ENCODE measurements at regions not wholly inside any gene's neighbourhood (a gene's known extent, or its start where the extent isn't known, plus 50 kb on each side); places are given as distances from the start of the nearest gene placed in this dataset.

GRCh38 chr12:58616618-58617017 lies 303.7 kb downstream of the LRIG3 start:
- H3K4me3 ChIP-seq = no peak overlapping the region
- H3K27ac ChIP-seq = no peak overlapping the region
- TF ChIP-seq CTCF (IDR thresholded peaks at IDR 0.05) = no peak
- no peaks in the 10 kb centered on the region for H3K4me1 ChIP-seq
- H3K36me3 ChIP-seq = no peaks in the 10 kb centered on the region
- intact Hi-C loops (cut with DNase I) = no loop called here
- no peaks in the 10 kb centered on the region for H3K27me3 ChIP-seq
- no peak for DNase-seq (ENCODE audit: low spot score in 2 of 2)
- no peaks in the 10 kb centered on the region for H3K9me3 ChIP-seq

- intact Hi-C loops (cut with DNase I) = no loop called here
- TF ChIP-seq CTCF (IDR thresholded peaks at IDR 0.05) = no peak
- no peak overlapping the region for H3K4me3 ChIP-seq
Measured at GRCh38 chr12:58621126-58621525, 299.2 kb downstream of the LRIG3 start.

GRCh38 chr12:58629376-58629775 lies 290.9 kb downstream of the LRIG3 start:
- intact Hi-C loops (cut with DNase I) = no loop called here
- Histone ChIP-seq H3K36me3 (no peaks in the 10 kb centered on the region), H3K27me3 (no peaks in the 10 kb centered on the region), H3K9me3 (peaks cover 0 to 7% of the 10 kb centered on the region in 2 donors), H3K4me1 (no peaks in the 10 kb centered on the region), H3K27ac (no peak overlapping the region), H3K4me3 (no peak overlapping the region)
- no peak for DNase-seq (ENCODE audit: low spot score in 2 of 2)
- TF ChIP-seq CTCF (IDR thresholded peaks at IDR 0.05) = no peak

More at GRCh38 chr12:58621126-58621525, 299.2 kb downstream of the LRIG3 start:
- no peak for DNase-seq (ENCODE audit: low spot score in 2 of 2)
- no peaks in the 10 kb centered on the region for H3K27me3 ChIP-seq
- no peaks in the 10 kb centered on the region for H3K9me3 ChIP-seq
- H3K4me1 ChIP-seq = no peaks in the 10 kb centered on the region
- no peaks in the 10 kb centered on the region for H3K36me3 ChIP-seq
- H3K27ac ChIP-seq = no peak overlapping the region

GRCh38 chr12:58633479-58633878 lies 286.8 kb downstream of the LRIG3 start:
- no peak for TF ChIP-seq CTCF (IDR thresholded peaks at IDR 0.05)
- no peak overlapping the region for H3K4me3 ChIP-seq
- intact Hi-C loops (cut with DNase I) = no loop called here

GRCh38 chr12:58639318-58639934 lies 280.9 kb downstream of the LRIG3 start:
- Histone ChIP-seq H3K4me1 (no peaks in the 10 kb centered on the region), H3K27ac (no peak overlapping the region), H3K9me3 (peaks cover 0 to 7% of the 10 kb centered on the region in 2 donors), H3K27me3 (no peaks in the 10 kb centered on the region), H3K4me3 (no peak overlapping the region), H3K36me3 (no peaks in the 10 kb centered on the region)
- no peak for DNase-seq (ENCODE audit: low spot score in 2 of 2)
- intact Hi-C loops (cut with DNase I) = no loop called here
- TF ChIP-seq CTCF (IDR thresholded peaks at IDR 0.05) = no peak

More at GRCh38 chr12:58633479-58633878, 286.8 kb downstream of the LRIG3 start:
- Histone ChIP-seq H3K4me1 (no peaks in the 10 kb centered on the region), H3K9me3 (peaks cover 7% of the 10 kb centered on the region in 2 donors), H3K36me3 (no peaks in the 10 kb centered on the region), H3K27ac (no peak overlapping the region), H3K27me3 (no peaks in the 10 kb centered on the region)
- DNase-seq (ENCODE audit: low spot score in 2 of 2) = no peak

GRCh38 chr12:58640314-58640713 lies 280.0 kb downstream of the LRIG3 start:
- DNase-seq (ENCODE audit: low spot score in 2 of 2) = no peak
- H3K27me3 ChIP-seq = no peaks in the 10 kb centered on the region
- no peaks in the 10 kb centered on the region for H3K36me3 ChIP-seq

More at GRCh38 chr12:58640314-58640713, 280.0 kb downstream of the LRIG3 start:
- no peak for TF ChIP-seq CTCF (IDR thresholded peaks at IDR 0.05)
- Histone ChIP-seq H3K4me1 (no peaks in the 10 kb centered on the region), H3K9me3 (peaks cover 0 to 7% of the 10 kb centered on the region in 2 donors), H3K27ac (no peak overlapping the region), H3K4me3 (no peak overlapping the region)
- intact Hi-C loops (cut with DNase I) = no loop called here
